ENCODE measurements at regions not wholly inside any gene's neighbourhood (a gene's known extent, or its start where the extent isn't known, plus 50 kb on each side); places are given as distances from the start of the nearest gene placed in this dataset.

DNA sequence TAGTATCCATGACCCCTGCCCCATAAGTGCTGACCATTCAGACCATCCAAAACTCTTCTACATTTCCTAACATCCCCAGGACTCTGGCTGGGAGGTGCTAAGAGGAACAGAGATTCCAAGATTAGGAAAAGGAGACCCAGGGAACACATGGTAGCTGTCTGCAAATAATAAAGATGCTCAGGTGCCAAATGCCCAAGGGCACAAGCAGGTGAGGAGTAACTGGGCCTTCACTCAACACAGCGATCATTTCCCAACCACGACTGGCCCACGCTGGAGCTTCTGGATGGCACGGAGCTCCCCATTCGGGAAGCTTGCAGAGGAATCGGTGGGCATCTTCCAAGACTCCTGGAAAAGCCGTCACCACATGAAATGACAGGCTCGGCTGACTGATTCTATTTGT lies 255.9 kb upstream of the SMIM21 start:
- H3K36me3 ChIP-seq (ENCODE audit: control insufficient read depth in 4 of 4, insufficient read depth in 4 of 4, low read length in 3 of 4): no peaks in the 10 kb centered on the region
- WGBS (ENCODE audit: insufficient coverage): 98% methylated on average over 8 of the region's 8 CpGs
- no peaks in the 10 kb centered on the region for H3K27me3 ChIP-seq (replicated peaks in 2 of 5; ENCODE audit: control insufficient read depth in 4 of 5, insufficient read depth in 5 of 5, low read length in 4 of 5)
- H3K4me3 ChIP-seq (ENCODE audit: control insufficient read depth in 1 of 7, extremely low read depth in 1 of 7, insufficient read depth in 4 of 7, low read depth in 2 of 7, low read length in 6 of 7): no peak overlapping the region
- H3K4me1 ChIP-seq (ENCODE audit: control extremely low read depth in 1 of 4, control insufficient read depth in 4 of 4, insufficient read depth in 4 of 4, low read length in 3 of 4): no peaks in the 10 kb centered on the region
- no peaks in the 10 kb centered on the region for H3K9me3 ChIP-seq (ENCODE audit: control extremely low read depth in 1 of 5, control insufficient read depth in 4 of 5, insufficient read depth in 2 of 5, low read depth in 1 of 5, low read length in 4 of 5)
- no peak for DNase-seq
- ChIA-PET POLR2A (no interaction called here), CTCF (no interaction called here)
- no peak overlapping the region for H3K27ac ChIP-seq (ENCODE audit: insufficient read depth in 1 of 2, low read depth in 1 of 2, low read length in 2 of 2, poor library complexity in 1 of 2, severe bottlenecking in 2 of 2)

DNA sequence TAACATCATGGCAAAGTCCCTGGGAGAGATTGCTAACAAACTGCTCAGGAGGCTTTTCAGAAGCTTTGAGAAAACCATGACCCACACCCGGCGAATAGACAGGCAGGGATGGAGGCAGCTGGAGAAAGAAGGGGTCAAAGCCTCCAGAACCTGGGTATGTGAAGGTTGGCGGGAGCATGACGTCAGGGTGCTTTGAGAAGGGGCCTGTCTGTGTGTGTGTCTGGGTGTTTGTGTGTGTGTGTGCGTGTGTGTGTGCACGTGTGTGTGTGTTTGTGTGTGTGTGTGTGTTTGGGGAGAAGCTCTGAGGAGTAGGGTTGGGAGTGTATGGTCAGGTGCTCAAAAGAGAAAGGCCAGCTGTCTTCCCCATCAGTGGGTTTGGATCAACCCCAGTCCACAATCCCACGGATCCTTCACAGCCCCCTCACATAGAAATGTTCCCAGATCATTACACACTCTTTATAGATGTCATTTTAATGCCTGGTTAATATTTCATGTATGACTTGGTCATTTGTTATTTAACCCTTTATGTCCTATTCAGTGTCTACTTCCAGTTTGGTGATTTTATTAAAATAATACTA lies 254.1 kb upstream of the SMIM21 start:
- H3K27ac ChIP-seq (ENCODE audit: insufficient read depth in 1 of 2, low read depth in 1 of 2, low read length in 2 of 2, poor library complexity in 1 of 2, severe bottlenecking in 2 of 2): no peak overlapping the region
- H3K4me3 ChIP-seq (ENCODE audit: control insufficient read depth in 1 of 7, extremely low read depth in 1 of 7, insufficient read depth in 4 of 7, low read depth in 2 of 7, low read length in 6 of 7): no peak overlapping the region
- H3K27me3 ChIP-seq (replicated peaks in 2 of 5; ENCODE audit: control insufficient read depth in 4 of 5, insufficient read depth in 5 of 5, low read length in 4 of 5): no peaks in the 10 kb centered on the region
- no peak for DNase-seq
- H3K4me1 ChIP-seq (ENCODE audit: control extremely low read depth in 1 of 4, control insufficient read depth in 4 of 4, insufficient read depth in 4 of 4, low read length in 3 of 4): no peaks in the 10 kb centered on the region
- WGBS (ENCODE audit: insufficient coverage): 100% methylated on average over 2 of the region's 7 CpGs
- H3K36me3 ChIP-seq (ENCODE audit: control insufficient read depth in 4 of 4, insufficient read depth in 4 of 4, low read length in 3 of 4): no peaks in the 10 kb centered on the region
- ChIA-PET POLR2A (no interaction called here), CTCF (interaction anchor here (0.9 kb wide), 1 partner anchor 1996 kb away, joined by 3 read pairs; no protein-coding TSS in a partner anchor)
- H3K9me3 ChIP-seq (ENCODE audit: control extremely low read depth in 1 of 5, control insufficient read depth in 4 of 5, insufficient read depth in 2 of 5, low read depth in 1 of 5, low read length in 4 of 5): no peaks in the 10 kb centered on the region

DNA sequence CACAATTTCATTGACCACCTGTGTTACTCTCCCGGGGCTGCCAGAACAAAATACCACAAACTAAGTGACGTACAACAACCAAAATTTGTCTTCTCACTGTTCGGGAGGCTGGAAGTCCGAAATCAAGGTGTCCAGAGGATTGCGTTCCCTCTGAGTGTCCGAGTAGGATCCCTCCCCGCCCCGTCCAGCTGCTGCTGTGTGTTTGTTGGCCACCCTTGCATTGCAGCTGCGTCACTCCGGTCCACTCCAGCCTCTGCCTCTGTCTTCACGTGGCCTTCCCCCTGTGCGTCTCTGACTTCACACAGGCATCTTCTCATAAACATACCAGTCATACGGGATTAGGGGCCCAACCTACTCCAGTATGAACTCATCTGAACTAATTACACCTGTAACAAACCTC lies 251.8 kb upstream of the SMIM21 start:
- DNase-seq: no peak
- Histone ChIP-seq H3K36me3 (ENCODE audit: control insufficient read depth in 4 of 4, insufficient read depth in 4 of 4, low read length in 3 of 4) (no peaks in the 10 kb centered on the region), H3K4me1 (ENCODE audit: control extremely low read depth in 1 of 4, control insufficient read depth in 4 of 4, insufficient read depth in 4 of 4, low read length in 3 of 4) (no peaks in the 10 kb centered on the region), H3K27ac (ENCODE audit: insufficient read depth in 1 of 2, low read depth in 1 of 2, low read length in 2 of 2, poor library complexity in 1 of 2, severe bottlenecking in 2 of 2) (no peak overlapping the region), H3K9me3 (ENCODE audit: control extremely low read depth in 1 of 5, control insufficient read depth in 4 of 5, insufficient read depth in 2 of 5, low read depth in 1 of 5, low read length in 4 of 5) (peaks cover 0 to 1% (median 0%) of the 10 kb centered on the region in 5 experiments), H3K27me3 (replicated peaks in 2 of 5; ENCODE audit: control insufficient read depth in 4 of 5, insufficient read depth in 5 of 5, low read length in 4 of 5) (no peaks in the 10 kb centered on the region), H3K4me3 (ENCODE audit: control insufficient read depth in 1 of 7, extremely low read depth in 1 of 7, insufficient read depth in 4 of 7, low read depth in 2 of 7, low read length in 6 of 7) (no peak overlapping the region)
- ChIA-PET POLR2A (interaction anchor here (0.5 kb wide), 1 partner anchor 114 kb away, joined by 3 read pairs; no protein-coding TSS in a partner anchor), CTCF (no interaction called here)
- 91% methylated on average over 11 of the region's 13 CpGs for WGBS (ENCODE audit: insufficient coverage)

DNA sequence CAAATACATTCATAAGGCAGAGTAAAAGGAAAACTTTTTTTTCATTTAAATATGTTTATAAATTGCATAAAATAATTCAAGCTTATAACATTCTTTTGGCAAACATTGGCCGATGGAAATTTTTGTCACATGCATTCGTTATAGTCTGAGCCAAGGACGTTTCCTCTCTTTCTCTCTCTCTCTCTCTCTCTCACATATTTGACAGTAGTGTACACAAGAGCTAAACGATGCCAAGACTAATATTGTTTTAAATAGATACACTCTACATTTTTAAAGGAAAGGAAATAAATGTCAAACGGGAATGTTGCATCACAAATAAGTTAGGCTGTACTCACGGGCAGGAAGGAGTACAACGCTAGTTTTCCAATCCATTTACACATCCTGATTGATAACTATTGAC lies 251.1 kb upstream of the SMIM21 start:
- Histone ChIP-seq H3K9me3 (ENCODE audit: control extremely low read depth in 1 of 5, control insufficient read depth in 4 of 5, insufficient read depth in 2 of 5, low read depth in 1 of 5, low read length in 4 of 5) (peaks cover 0 to 1% (median 0%) of the 10 kb centered on the region in 5 experiments), H3K27me3 (replicated peaks in 2 of 5; ENCODE audit: control insufficient read depth in 4 of 5, insufficient read depth in 5 of 5, low read length in 4 of 5) (no peaks in the 10 kb centered on the region), H3K4me1 (ENCODE audit: control extremely low read depth in 1 of 4, control insufficient read depth in 4 of 4, insufficient read depth in 4 of 4, low read length in 3 of 4) (no peaks in the 10 kb centered on the region), H3K4me3 (ENCODE audit: control insufficient read depth in 1 of 7, extremely low read depth in 1 of 7, insufficient read depth in 4 of 7, low read depth in 2 of 7, low read length in 6 of 7) (no peak overlapping the region), H3K27ac (ENCODE audit: insufficient read depth in 1 of 2, low read depth in 1 of 2, low read length in 2 of 2, poor library complexity in 1 of 2, severe bottlenecking in 2 of 2) (no peak overlapping the region), H3K36me3 (ENCODE audit: control insufficient read depth in 4 of 4, insufficient read depth in 4 of 4, low read length in 3 of 4) (no peaks in the 10 kb centered on the region)
- no peak for DNase-seq
- 90% methylated on average over 3 of the region's 7 CpGs for whole genome bisulfite sequencing (ENCODE audit: insufficient coverage)
- POLR2A ChIA-PET: interaction anchor here (0.5 kb wide), 1 partner anchor 114 kb away, joined by 3 read pairs; no protein-coding TSS in a partner anchor
- CTCF ChIA-PET: no interaction called here

DNA sequence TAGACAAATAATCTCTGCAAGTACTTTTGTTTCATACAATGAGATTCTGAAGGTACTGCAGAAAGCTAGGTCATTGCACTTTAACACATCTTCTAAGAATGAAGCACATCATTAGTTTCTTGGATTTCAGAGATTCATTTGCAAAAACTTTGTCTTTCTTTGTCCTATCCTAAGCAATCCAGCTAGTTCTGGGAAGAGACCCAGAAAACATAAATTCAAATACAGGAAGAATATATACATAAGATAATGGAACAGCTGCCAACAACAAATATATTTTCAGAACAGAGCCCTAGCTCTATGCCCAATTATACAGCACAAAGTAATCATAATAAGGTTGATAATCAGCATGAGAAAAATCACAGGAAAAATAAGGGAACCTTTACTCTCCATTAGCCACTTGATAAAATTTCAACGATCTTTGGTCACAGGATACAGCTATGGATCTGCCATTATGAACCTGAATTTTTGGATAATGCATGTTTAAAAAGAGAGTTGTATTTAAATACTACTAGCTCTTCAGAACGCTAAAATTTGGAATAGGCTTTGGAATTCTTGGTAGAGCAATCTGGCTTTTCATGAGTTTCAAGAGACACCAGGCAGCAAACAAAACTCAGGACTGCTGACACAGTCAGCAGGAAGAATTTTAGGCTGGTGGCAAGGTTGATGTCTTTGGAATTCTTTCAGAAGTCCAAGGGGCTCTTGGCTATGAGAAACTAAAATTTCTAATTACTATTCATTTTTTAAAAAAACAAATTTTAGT lies 250.4 kb upstream of the SMIM21 start:
- Histone ChIP-seq H3K4me1 (ENCODE audit: control extremely low read depth in 1 of 4, control insufficient read depth in 4 of 4, insufficient read depth in 4 of 4, low read length in 3 of 4) (no peaks in the 10 kb centered on the region), H3K36me3 (ENCODE audit: control insufficient read depth in 4 of 4, insufficient read depth in 4 of 4, low read length in 3 of 4) (no peaks in the 10 kb centered on the region), H3K9me3 (ENCODE audit: control extremely low read depth in 1 of 5, control insufficient read depth in 4 of 5, insufficient read depth in 2 of 5, low read depth in 1 of 5, low read length in 4 of 5) (peaks cover 0 to 1% (median 0%) of the 10 kb centered on the region in 5 experiments), H3K4me3 (ENCODE audit: control insufficient read depth in 1 of 7, extremely low read depth in 1 of 7, insufficient read depth in 4 of 7, low read depth in 2 of 7, low read length in 6 of 7) (no peak overlapping the region), H3K27me3 (replicated peaks in 2 of 5; ENCODE audit: control insufficient read depth in 4 of 5, insufficient read depth in 5 of 5, low read length in 4 of 5) (no peaks in the 10 kb centered on the region), H3K27ac (ENCODE audit: insufficient read depth in 1 of 2, low read depth in 1 of 2, low read length in 2 of 2, poor library complexity in 1 of 2, severe bottlenecking in 2 of 2) (no peak overlapping the region)
- CTCF ChIA-PET: no interaction called here
- WGBS (ENCODE audit: insufficient coverage): 100% methylated on average over 1 of the region's 2 CpGs
- POLR2A ChIA-PET: no interaction called here
- DNase-seq: no peak

DNA sequence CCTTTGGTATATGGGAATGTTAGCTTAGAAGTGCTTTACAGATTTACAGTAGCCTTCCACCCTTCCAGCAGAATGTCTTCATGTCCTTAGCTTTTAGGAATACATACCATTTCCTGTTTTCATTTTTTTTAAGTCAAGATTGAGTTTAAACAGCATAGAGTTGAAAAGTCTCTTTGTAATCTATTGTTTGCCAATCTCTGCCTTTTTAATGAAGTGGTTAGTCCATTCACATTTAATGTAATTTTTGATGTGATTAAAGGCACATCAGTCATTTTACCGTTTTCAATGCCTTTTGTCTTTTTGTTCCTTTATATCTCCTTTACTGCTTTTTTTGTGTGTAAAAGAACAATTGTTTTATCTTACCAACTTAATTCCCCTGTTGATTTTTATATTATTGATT lies 233.4 kb upstream of the SMIM21 start:
- ChIA-PET POLR2A (no interaction called here), CTCF (no interaction called here)
- DNase-seq: no peak
- Histone ChIP-seq H3K27ac (ENCODE audit: insufficient read depth in 1 of 2, low read depth in 1 of 2, low read length in 2 of 2, poor library complexity in 1 of 2, severe bottlenecking in 2 of 2) (no peak overlapping the region), H3K4me1 (ENCODE audit: control extremely low read depth in 1 of 4, control insufficient read depth in 4 of 4, insufficient read depth in 4 of 4, low read length in 3 of 4) (peaks cover 0 to 11% (median 0%) of the 10 kb centered on the region in 4 experiments), H3K36me3 (ENCODE audit: control insufficient read depth in 4 of 4, insufficient read depth in 4 of 4, low read length in 3 of 4) (no peaks in the 10 kb centered on the region), H3K27me3 (replicated peaks in 2 of 5; ENCODE audit: control insufficient read depth in 4 of 5, insufficient read depth in 5 of 5, low read length in 4 of 5) (no peaks in the 10 kb centered on the region), H3K4me3 (ENCODE audit: control insufficient read depth in 1 of 7, extremely low read depth in 1 of 7, insufficient read depth in 4 of 7, low read depth in 2 of 7, low read length in 6 of 7) (no peak overlapping the region), H3K9me3 (ENCODE audit: control extremely low read depth in 1 of 5, control insufficient read depth in 4 of 5, insufficient read depth in 2 of 5, low read depth in 1 of 5, low read length in 4 of 5) (peaks cover 0 to 13% (median 0%) of the 10 kb centered on the region in 5 experiments)
- no CpG with 5 or more reads among the region's 1 CpG for WGBS (ENCODE audit: insufficient coverage)

DNA sequence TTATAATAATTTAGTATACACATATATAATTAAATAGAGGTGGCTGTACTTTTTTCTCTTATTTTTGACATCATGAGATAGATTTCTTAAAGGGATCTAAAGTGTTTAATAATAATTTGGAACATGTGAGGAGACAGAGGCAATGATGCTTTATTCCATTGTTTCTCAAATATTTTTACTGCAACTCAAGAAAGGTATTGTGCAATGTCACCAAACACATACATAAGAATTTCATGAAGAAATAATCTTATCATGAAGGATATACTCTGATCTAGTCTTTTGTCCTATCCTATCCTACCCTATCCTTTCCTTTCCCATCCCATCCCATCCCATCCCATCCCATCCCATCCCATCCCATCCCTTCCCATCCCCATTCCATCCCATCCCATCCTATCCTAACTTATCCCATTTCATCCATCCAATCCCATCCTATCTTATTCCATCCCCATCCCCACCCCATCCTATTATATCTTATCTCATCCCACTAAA lies 232.1 kb upstream of the SMIM21 start:
- Histone ChIP-seq H3K27ac (ENCODE audit: insufficient read depth in 1 of 2, low read depth in 1 of 2, low read length in 2 of 2, poor library complexity in 1 of 2, severe bottlenecking in 2 of 2) (no peak overlapping the region), H3K27me3 (replicated peaks in 2 of 5; ENCODE audit: control insufficient read depth in 4 of 5, insufficient read depth in 5 of 5, low read length in 4 of 5) (no peaks in the 10 kb centered on the region), H3K9me3 (ENCODE audit: control extremely low read depth in 1 of 5, control insufficient read depth in 4 of 5, insufficient read depth in 2 of 5, low read depth in 1 of 5, low read length in 4 of 5) (peaks cover 0 to 13% (median 0%) of the 10 kb centered on the region in 5 experiments), H3K4me1 (ENCODE audit: control extremely low read depth in 1 of 4, control insufficient read depth in 4 of 4, insufficient read depth in 4 of 4, low read length in 3 of 4) (peaks cover 0 to 19% (median 0%) of the 10 kb centered on the region in 4 experiments), H3K36me3 (ENCODE audit: control insufficient read depth in 4 of 4, insufficient read depth in 4 of 4, low read length in 3 of 4) (no peaks in the 10 kb centered on the region), H3K4me3 (ENCODE audit: control insufficient read depth in 1 of 7, extremely low read depth in 1 of 7, insufficient read depth in 4 of 7, low read depth in 2 of 7, low read length in 6 of 7) (no peak overlapping the region)
- CTCF ChIA-PET: no interaction called here
- DNase-seq: no peak
- POLR2A ChIA-PET: no interaction called here

All from common myeloid progenitor, CD34-positive (primary cell).